ENCODE measurements at regions not wholly inside any gene's neighbourhood (a gene's known extent, or its start where the extent isn't known, plus 50 kb on each side); places are given as distances from the start of the nearest gene placed in this dataset.

DNA sequence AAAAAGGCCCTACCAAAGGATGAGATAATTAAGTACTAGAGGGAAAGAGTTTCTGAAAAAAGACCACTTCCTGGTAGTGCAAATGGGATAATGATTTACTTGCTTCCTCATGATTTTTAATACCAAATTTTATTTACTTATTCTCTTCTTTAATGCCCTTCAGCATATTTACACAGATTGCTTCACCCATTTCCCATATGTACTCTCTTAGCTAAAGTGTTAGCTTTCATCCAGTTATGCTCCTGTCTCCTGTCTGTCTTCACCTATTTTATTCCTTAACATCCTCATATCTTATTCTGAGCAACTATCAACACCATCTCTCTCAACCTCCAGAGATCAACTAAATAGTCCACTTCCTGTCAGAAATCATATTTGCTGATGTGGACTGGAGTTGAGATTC is 183.2 kb upstream of the HS3ST1 start:
- ATAC-seq (ENCODE audit: low read depth) (no peak), DNase-seq (no peak)
- no peak overlapping the region for H3K4me3 Mint-ChIP-seq
- no peak overlapping the region for H3K9ac ChIP-seq (ENCODE audit: low read length)
- H3K4me1 Mint-ChIP-seq, result no peaks in the 10 kb centered on the region
- H3K79me2 ChIP-seq (ENCODE audit: control insufficient read depth, insufficient read depth, low read length), result no peaks in the 10 kb centered on the region
- H3K27me3 ChIP-seq (replicated peaks in 1 of 4; ENCODE audit: control extremely low read depth in 1 of 4, control insufficient read depth in 3 of 4, insufficient read depth in 4 of 4, low read length in 3 of 4), result no peaks in the 10 kb centered on the region
- H3K4me2 ChIP-seq (replicated peaks; ENCODE audit: low read depth, low read length, poor library complexity, severe bottlenecking), result no peak overlapping the region
- no peak overlapping the region for H3K27ac ChIP-seq (ENCODE audit: low read length in 2 of 2)
- peaks cover 4% of the 10 kb centered on the region for H3K27me3 Mint-ChIP-seq
- H2AFZ ChIP-seq (ENCODE audit: insufficient read depth, low read depth, low read length, poor library complexity, severe bottlenecking), result no peak overlapping the region
- ChIA-PET CTCF (no interaction called here), POLR2A (no interaction called here)
- no peaks in the 10 kb centered on the region for H3K9me3 Mint-ChIP-seq (ENCODE audit: insufficient read depth)
- no peaks in the 10 kb centered on the region for H4K20me1 ChIP-seq (ENCODE audit: control insufficient read depth, insufficient read depth, low read length, poor library complexity, severe bottlenecking)
- H3K9me3 ChIP-seq (ENCODE audit: control extremely low read depth in 1 of 3, control insufficient read depth in 2 of 3, insufficient read depth in 1 of 3, low read length in 2 of 3), result no peaks in the 10 kb centered on the region
- H3K4me1 ChIP-seq (ENCODE audit: control insufficient read depth in 2 of 2, insufficient read depth in 2 of 2, low read length in 2 of 2), result no peaks in the 10 kb centered on the region
- TF ChIP-seq, protein P1, sequence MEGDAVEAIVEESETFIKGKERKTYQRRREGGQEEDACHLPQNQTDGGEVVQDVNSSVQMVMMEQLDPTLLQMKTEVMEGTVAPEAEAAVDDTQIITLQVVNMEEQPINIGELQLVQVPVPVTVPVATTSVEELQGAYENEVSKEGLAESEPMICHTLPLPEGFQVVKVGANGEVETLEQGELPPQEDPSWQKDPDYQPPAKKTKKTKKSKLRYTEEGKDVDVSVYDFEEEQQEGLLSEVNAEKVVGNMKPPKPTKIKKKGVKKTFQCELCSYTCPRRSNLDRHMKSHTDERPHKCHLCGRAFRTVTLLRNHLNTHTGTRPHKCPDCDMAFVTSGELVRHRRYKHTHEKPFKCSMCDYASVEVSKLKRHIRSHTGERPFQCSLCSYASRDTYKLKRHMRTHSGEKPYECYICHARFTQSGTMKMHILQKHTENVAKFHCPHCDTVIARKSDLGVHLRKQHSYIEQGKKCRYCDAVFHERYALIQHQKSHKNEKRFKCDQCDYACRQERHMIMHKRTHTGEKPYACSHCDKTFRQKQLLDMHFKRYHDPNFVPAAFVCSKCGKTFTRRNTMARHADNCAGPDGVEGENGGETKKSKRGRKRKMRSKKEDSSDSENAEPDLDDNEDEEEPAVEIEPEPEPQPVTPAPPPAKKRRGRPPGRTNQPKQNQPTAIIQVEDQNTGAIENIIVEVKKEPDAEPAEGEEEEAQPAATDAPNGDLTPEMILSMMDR (IDR thresholded peaks at IDR 0.05), result no peak
- no peak for TF ChIP-seq EZH2 (IDR thresholded peaks at IDR 0.05; ENCODE audit: borderline replicate concordance, insufficient read depth, low read depth, low read length, poor library complexity, severe bottlenecking)
- no peak overlapping the region for H3K4me3 ChIP-seq (ENCODE audit: control extremely low read depth in 1 of 5, extremely low read depth in 1 of 5, insufficient read depth in 1 of 5, low read depth in 2 of 5, low read length in 4 of 5)
- no peak overlapping the region for H3K27ac Mint-ChIP-seq
- intact Hi-C loops (cut with micrococcal nuclease), result no loop called here
- H3K36me3 ChIP-seq (replicated peaks in 1 of 2; ENCODE audit: control extremely low read depth in 1 of 2, control insufficient read depth in 1 of 2, extremely low read depth in 1 of 2, insufficient read depth in 2 of 2, low read length in 1 of 2), result no peaks in the 10 kb centered on the region

- H3K4me2 ChIP-seq (replicated peaks; ENCODE audit: low read depth, low read length, poor library complexity, severe bottlenecking), result no peak overlapping the region
- ChIA-PET POLR2A (no interaction called here), CTCF (no interaction called here)
- no peaks in the 10 kb centered on the region for H3K36me3 ChIP-seq (replicated peaks in 1 of 2; ENCODE audit: control extremely low read depth in 1 of 2, control insufficient read depth in 1 of 2, extremely low read depth in 1 of 2, insufficient read depth in 2 of 2, low read length in 1 of 2)
- H3K27me3 Mint-ChIP-seq, result peaks cover 4% of the 10 kb centered on the region
- no peak overlapping the region for H2AFZ ChIP-seq (ENCODE audit: insufficient read depth, low read depth, low read length, poor library complexity, severe bottlenecking)
- DNase-seq (no peak), ATAC-seq (ENCODE audit: low read depth) (no peak)
- no peaks in the 10 kb centered on the region for H4K20me1 ChIP-seq (ENCODE audit: control insufficient read depth, insufficient read depth, low read length, poor library complexity, severe bottlenecking)
- no peak overlapping the region for H3K27ac ChIP-seq (ENCODE audit: low read length in 2 of 2)
- H3K4me1 ChIP-seq (ENCODE audit: control insufficient read depth in 2 of 2, insufficient read depth in 2 of 2, low read length in 2 of 2), result no peaks in the 10 kb centered on the region
- H3K27ac Mint-ChIP-seq, result no peak overlapping the region
- H3K4me3 ChIP-seq (ENCODE audit: control extremely low read depth in 1 of 5, extremely low read depth in 1 of 5, insufficient read depth in 1 of 5, low read depth in 2 of 5, low read length in 4 of 5), result no peak overlapping the region
- TF ChIP-seq, protein P1 (IDR thresholded peaks at IDR 0.05), result no peak
- no peak for TF ChIP-seq EZH2 (IDR thresholded peaks at IDR 0.05; ENCODE audit: borderline replicate concordance, insufficient read depth, low read depth, low read length, poor library complexity, severe bottlenecking)
- H3K4me3 Mint-ChIP-seq, result no peak overlapping the region
- no peak overlapping the region for H3K9ac ChIP-seq (ENCODE audit: low read length)
- no peaks in the 10 kb centered on the region for H3K27me3 ChIP-seq (replicated peaks in 1 of 4; ENCODE audit: control extremely low read depth in 1 of 4, control insufficient read depth in 3 of 4, insufficient read depth in 4 of 4, low read length in 3 of 4)
- H3K9me3 ChIP-seq (ENCODE audit: control extremely low read depth in 1 of 3, control insufficient read depth in 2 of 3, insufficient read depth in 1 of 3, low read length in 2 of 3), result no peaks in the 10 kb centered on the region
- H3K9me3 Mint-ChIP-seq (ENCODE audit: insufficient read depth), result no peaks in the 10 kb centered on the region
- H3K4me1 Mint-ChIP-seq, result no peaks in the 10 kb centered on the region
- no peaks in the 10 kb centered on the region for H3K79me2 ChIP-seq (ENCODE audit: control insufficient read depth, insufficient read depth, low read length)
- intact Hi-C loops (cut with micrococcal nuclease), result no loop called here
- 100% methylated on average over 1 of the region's 2 CpGs for WGBS (ENCODE audit: insufficient coverage)
These were observed 181.1 kb upstream of the HS3ST1 start for GRCh38 chr4:11609751-11610150.

Data from B cell (primary cell).